DMS 273 (cell line): ENCODE measurements at regions not wholly inside any gene's neighbourhood (a gene's known extent, or its start where the extent isn't known, plus 50 kb on each side); places are given as distances from the start of the nearest gene placed in this dataset.

ENCODE experiments used
- DNase-seq: peaks from one replicate; lab custom pipeline; 2025; ENCODE audit not compliant: unreplicated experiment; lab: John Stamatoyannopoulos, UW

GRCh38 chr18:45227001-45227742, 388.1 kb upstream of the SLC14A2 start:
- DNase-seq = no peak

- peak; percentile 82 for DNase-seq
These were observed 386.4 kb upstream of the SLC14A2 start for GRCh38 chr18:45228796-45229388.

GRCh38 chr18:45231617-45232016, 383.7 kb upstream of the SLC14A2 start:
- DNase-seq = no peak

DNA sequence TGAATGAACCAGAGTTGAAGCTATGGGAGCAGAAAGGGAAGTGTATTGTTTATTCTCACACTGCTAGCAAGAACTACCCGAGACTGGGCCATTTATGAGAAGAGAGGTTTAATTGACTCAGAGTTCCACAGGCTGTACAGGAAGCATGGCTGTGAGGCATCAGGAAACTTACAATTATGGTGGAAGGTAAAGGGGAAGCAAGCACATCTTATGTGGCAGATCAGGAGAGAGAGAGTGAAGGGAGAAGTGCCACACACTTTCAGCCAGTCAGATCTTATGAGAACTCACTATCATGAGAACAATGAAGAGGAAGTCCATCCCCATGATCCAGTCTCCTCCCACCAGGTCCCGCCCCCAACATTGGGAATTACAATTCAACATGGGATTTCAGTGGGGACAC, 383.2 kb upstream of the SLC14A2 start:
- DNase-seq = no peak

DNA sequence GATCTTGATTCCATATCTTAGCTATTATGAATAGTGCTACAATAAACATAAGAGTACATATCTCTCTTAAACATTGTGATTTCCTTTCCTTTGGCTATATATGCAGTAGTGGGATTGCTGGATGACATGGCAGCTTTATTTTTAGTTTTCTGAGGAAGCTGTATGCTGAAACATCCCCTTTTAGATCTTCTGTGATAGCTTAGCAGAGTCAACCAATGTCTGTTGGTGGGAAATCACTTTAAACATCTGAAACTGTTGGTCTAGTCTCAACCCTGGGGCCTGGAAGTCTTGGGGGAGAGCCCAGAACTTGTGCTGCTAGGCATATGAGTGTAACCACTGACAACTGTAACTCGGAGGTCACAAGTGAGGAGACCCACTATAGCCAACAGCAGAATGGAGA, 378.6 kb upstream of the SLC14A2 start:
- DNase-seq = no peak

- no peak for DNase-seq
These were observed 377.8 kb upstream of the SLC14A2 start for GRCh38 chr18:45237343-45238098.

GRCh38 chr18:45241271-45241670, 374.0 kb upstream of the SLC14A2 start:
- DNase-seq = no peak

DNA sequence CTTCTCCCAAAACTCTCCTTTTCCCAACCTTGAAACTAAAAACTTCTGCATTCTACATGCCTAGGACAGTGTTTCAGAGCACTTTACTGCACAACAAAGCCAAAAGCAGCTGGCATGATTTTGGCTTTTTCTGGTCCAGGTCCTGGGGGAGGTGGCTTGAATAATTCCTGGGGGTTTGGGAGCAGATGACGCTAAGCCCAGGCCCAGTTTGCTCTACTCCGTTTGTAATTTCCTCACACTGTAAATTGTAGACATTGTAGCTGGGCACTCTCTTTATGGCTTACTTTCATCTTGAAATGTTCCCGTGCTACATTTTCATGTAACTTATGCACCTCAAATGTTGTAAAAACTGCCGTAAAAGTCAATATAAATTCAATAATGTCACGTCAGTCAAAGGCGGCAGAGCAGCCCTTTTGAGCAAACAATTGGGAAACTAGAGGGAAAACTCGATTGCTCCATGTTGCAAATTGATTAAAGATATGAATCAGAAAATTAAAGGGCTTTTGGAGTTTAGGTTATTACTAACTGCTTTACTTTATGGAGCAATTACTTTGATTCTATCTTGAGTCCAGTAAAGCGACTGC, 373.2 kb upstream of the SLC14A2 start:
- no peak for DNase-seq

DNA sequence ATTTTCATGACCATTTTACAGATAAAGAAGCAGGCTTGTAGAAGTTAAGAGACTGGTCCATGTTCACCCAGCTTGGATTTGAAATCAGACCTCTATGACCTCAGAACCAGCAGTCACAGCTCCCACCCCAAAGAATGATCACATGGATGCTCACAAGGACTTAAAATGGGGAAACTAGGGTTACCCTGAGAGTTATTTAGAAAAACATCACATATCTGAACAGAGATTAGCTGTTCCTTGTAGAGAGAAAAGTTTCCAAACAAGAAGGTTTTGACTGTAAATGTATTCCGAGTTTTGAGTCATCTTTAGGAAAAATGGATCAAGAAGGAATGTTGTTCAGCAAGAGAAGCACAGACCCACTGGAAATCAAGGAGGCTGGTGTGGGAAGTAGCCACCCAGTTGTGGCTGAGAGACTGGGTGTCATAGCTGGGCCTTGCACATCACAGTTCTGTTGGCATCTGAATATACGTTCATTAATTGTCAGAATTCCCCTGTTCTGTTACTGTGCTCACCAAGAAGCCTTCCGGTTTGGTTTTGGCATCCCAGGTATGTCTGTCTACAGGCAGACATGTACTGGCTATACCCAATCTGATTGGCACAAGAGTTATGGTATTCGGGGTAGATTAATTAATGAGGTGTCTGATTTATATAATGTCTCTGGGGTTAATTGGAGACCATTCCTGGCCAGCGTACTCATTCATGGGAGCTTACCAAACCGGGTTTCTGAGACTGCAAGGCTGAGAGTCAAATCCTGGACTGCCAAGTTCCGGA, 371.8 kb upstream of the SLC14A2 start:
- no peak for DNase-seq

DNA sequence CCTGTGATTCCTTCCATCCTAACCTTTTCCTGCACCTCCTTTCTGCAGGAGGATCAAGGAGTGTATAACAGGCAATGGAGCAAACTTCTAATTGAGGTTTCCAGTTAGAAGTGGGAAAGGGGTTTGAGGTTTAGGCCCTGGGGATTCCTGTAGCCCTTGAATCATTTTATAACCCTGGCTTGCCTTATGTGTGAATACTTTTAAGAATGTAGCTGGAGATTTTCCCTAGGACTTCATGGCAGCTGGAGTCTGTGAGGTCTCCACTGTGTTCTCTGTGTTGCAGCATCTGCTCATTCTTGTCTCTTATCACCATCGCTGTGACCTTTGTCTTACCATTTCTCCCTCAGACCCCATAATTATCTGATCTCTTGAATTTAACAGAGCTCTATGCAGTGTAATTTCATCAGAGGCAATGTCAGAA, 370.2 kb upstream of the SLC14A2 start:
- DNase-seq = no peak

GRCh38 chr18:45248240-45248903, 366.9 kb upstream of the SLC14A2 start:
- DNase-seq = no peak

DNA sequence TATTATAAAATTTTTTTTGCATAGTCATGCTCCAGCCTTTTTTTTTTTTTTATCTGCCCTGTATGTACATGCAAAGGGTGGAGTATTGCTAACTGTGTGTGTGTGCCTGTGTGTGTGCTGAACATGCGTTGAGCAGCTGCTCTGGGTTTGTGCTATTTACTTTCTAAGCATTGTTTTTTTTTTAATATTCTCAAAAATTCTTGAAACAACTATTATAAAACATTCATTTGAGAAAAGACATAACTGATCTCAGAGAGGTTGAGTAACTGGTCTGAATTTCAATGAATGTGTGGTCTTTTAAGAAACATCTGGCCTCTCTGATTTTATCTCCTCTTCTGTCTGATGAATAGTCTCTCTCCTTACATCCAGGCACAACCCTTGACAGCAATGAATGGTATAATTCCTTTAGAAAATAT, 366.0 kb upstream of the SLC14A2 start:
- peak; percentile 10 for DNase-seq

DNA sequence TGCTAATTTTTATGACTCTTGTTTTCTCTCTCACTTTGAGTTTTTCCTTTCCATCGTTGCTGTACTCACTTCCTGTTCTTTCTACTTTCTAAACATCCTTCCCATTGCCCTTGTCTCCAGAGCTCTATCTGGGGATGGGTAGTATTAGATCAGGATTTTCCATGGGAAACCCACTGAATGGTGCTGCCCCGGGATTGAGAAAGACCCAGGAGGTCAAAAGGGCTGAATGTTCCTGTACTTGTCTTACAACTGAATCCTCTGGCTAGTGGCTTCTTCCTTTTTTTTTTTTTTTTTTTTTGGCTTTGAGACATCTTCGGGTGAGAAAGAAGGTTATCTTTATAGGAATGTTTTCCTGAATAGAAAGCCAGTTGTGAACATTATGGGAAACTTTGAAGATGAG, 364.8 kb upstream of the SLC14A2 start:
- no peak for DNase-seq

DNA sequence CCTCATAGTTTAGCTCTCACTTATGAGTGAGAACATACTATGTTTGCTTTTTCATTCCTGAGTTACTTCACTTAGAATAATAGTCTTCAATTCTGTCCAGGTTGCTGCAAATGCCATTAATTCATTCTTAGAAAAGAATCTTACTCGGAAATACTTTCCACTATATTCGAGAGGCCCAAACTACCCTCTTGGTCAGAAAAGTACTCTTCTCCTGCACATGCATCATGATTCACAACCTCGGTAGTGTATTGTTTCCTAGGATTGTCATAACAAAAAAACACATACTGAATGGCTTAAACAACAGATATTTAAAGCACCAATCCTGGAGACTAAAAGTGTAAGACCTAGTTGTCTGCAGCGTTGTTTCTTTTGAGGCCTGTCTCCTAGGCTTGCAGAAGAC, 364.0 kb upstream of the SLC14A2 start:
- DNase-seq = no peak

DNA sequence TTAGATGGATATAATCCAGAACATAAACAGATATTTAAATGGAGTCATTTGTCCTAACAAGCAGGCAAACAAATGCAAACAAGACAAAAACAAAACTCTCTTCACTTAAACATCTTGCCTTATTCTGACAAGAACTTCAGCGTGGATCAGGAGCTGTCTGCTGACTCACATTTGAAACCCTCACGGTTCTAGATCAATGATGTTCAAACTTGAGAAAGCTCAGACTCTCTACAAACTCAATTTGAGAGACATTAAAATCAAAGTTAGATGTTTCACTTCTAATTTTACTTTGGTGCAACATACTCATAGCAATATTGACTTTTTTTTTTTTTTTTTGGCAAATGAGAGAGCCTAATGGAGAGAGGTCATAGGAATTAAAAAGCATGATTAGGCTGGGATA, 362.8 kb upstream of the SLC14A2 start:
- no peak for DNase-seq

GRCh38 chr18:45253056-45253565, 362.2 kb upstream of the SLC14A2 start:
- DNase-seq = no peak

GRCh38 chr18:45253973-45254708, 361.1 kb upstream of the SLC14A2 start:
- DNase-seq = no peak

DNA sequence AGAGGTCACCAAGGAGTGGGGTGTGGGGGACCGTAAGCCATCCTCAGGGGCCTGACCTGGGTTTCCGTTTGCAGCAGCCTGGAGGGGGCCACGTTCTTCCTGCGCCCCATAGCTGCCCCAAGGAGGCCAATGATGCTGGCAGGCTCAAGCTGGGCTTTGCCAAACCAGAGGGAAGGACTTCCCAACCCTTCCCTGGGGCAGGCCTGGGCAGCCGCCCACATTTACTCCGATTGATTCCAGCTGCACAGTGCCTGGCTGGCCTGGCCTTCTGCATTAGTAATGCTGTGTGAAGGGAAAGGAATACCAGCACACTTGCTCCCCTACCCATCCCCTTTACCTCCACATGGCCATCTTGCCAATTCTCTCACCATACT, 360.6 kb upstream of the SLC14A2 start:
- DNase-seq = no peak

- DNase-seq = no peak
These were observed 359.9 kb upstream of the SLC14A2 start for GRCh38 chr18:45255197-45255890.
